Common myeloid progenitor, CD34-positive (primary cell): ENCODE measurements at regions not wholly inside any gene's neighbourhood (a gene's known extent, or its start where the extent isn't known, plus 50 kb on each side); places are given as distances from the start of the nearest gene placed in this dataset.
"Not testable (repeated sequence)": the region's sequence is repeated elsewhere in the genome, so short reads cannot be mapped to it uniquely, and the experiment has no call there.

ENCODE experiments used
- CTCF ChIA-PET: fragments of 350-600 bp; sonication (Branson Sonifier 250); formaldehyde crosslinking; loops from one replicate; lab custom pipeline; 2021; ENCODE audit warnings: antibody characterized with exemption; lab: Charles Lee
- POLR2A ChIA-PET: fragments of 350-600 bp; sonication (Branson Sonifier 250); formaldehyde crosslinking; loops from one replicate; lab custom pipeline; 2021; ENCODE audit warnings: antibody characterized with exemption; lab: Charles Lee
- DNase-seq, 3 donors: peaks; one replicate each; pipeline versions ENCODE4 v3.0.0 to v3.0.0-alpha.2; 2013
- H3K27ac ChIP-seq, 2 experiments: 1 replicate in 1 of 2; 2 replicates in 1 of 2; pipeline ENCODE4 v1.7.0; 2013; ENCODE audit warnings: inconsistent platforms in 2 of 2, low read length in 2 of 2, mild to moderate bottlenecking in 2 of 2, low read depth in 1 of 2, moderate library complexity in 1 of 2; ENCODE audit not compliant: severe bottlenecking in 2 of 2, insufficient read depth in 1 of 2, poor library complexity in 1 of 2
- H3K27me3 ChIP-seq, 5 experiments: replicated peaks in 2 of 5; 1 replicate in 3 of 5; 2 replicates in 2 of 5; pipeline versions ENCODE4 v1.6.1 to v1.7.0; 2013; ENCODE audit warnings: low read length in 4 of 5, mild to moderate bottlenecking in 2 of 5, moderate library complexity in 2 of 5, inconsistent platforms in 1 of 5; ENCODE audit not compliant: insufficient read depth in 5 of 5, control insufficient read depth in 4 of 5
- H3K36me3 ChIP-seq, 4 experiments: 1 replicate in 2 of 4; 2 replicates in 2 of 4; pipeline versions ENCODE4 v1.6.1 to v1.7.0; 2013; ENCODE audit warnings: low read length in 3 of 4, control low read depth in 1 of 4, mild to moderate bottlenecking in 1 of 4; ENCODE audit not compliant: control insufficient read depth in 4 of 4, insufficient read depth in 4 of 4
- H3K4me1 ChIP-seq, 4 experiments: 1 replicate in 3 of 4; 2 replicates in 1 of 4; pipeline versions ENCODE4 v1.6.1 to v1.7.1; 2013; ENCODE audit warnings: low read length in 3 of 4, mild to moderate bottlenecking in 3 of 4, control low read depth in 1 of 4, inconsistent platforms in 1 of 4, moderate library complexity in 1 of 4; ENCODE audit not compliant: control insufficient read depth in 4 of 4, insufficient read depth in 4 of 4; ENCODE audit errors: control extremely low read depth in 1 of 4
- H3K4me3 ChIP-seq, 7 experiments: 1 replicate in 4 of 7; 2 replicates in 3 of 7; pipeline versions ENCODE4 v1.5.1 to v1.7.0; 2013; ENCODE audit warnings: mild to moderate bottlenecking in 7 of 7, low read length in 6 of 7, moderate library complexity in 6 of 7, inconsistent platforms in 2 of 7, low read depth in 2 of 7, control low read depth in 1 of 7; ENCODE audit not compliant: insufficient read depth in 4 of 7, control insufficient read depth in 1 of 7; ENCODE audit errors: extremely low read depth in 1 of 7
- H3K9me3 ChIP-seq, 5 experiments: 1 replicate in 4 of 5; 2 replicates in 1 of 5; pipeline versions ENCODE4 v1.6.1 to v1.7.1; 2013; ENCODE audit warnings: low read length in 4 of 5, mild to moderate bottlenecking in 2 of 5, inconsistent platforms in 1 of 5, low read depth in 1 of 5, moderate library complexity in 1 of 5; ENCODE audit not compliant: control insufficient read depth in 4 of 5, insufficient read depth in 2 of 5; ENCODE audit errors: control extremely low read depth in 1 of 5
- WGBS: methylation state at CpG from one replicate; pipeline ENCODE4 v1.1.5; 2013; ENCODE audit not compliant: insufficient coverage; 5-methylcytosine and 5-hydroxymethylcytosine counted together

GRCh38 chr2:60353406-60353800 is 200.1 kb downstream of the BCL11A start:
- Histone ChIP-seq H3K9me3 (peaks cover 0 to 5% (median 0%) of the 10 kb centered on the region in 5 experiments), H3K4me3 (no peak overlapping the region), H3K27me3 (no peaks in the 10 kb centered on the region), H3K4me1 (peaks cover 6 to 34% (median 24%) of the 10 kb centered on the region in 4 experiments), H3K36me3 (no peaks in the 10 kb centered on the region), H3K27ac (no peak overlapping the region)
- no peak for DNase-seq
- ChIA-PET POLR2A (no interaction called here), CTCF (interaction anchor here (1.0 to 1.4 kb wide), 2 partner anchors 10 to 32 kb away, joined by 4 read pairs; no protein-coding TSS in a partner anchor)
- WGBS: 100% methylated on average over 5 of the region's 10 CpGs

DNA sequence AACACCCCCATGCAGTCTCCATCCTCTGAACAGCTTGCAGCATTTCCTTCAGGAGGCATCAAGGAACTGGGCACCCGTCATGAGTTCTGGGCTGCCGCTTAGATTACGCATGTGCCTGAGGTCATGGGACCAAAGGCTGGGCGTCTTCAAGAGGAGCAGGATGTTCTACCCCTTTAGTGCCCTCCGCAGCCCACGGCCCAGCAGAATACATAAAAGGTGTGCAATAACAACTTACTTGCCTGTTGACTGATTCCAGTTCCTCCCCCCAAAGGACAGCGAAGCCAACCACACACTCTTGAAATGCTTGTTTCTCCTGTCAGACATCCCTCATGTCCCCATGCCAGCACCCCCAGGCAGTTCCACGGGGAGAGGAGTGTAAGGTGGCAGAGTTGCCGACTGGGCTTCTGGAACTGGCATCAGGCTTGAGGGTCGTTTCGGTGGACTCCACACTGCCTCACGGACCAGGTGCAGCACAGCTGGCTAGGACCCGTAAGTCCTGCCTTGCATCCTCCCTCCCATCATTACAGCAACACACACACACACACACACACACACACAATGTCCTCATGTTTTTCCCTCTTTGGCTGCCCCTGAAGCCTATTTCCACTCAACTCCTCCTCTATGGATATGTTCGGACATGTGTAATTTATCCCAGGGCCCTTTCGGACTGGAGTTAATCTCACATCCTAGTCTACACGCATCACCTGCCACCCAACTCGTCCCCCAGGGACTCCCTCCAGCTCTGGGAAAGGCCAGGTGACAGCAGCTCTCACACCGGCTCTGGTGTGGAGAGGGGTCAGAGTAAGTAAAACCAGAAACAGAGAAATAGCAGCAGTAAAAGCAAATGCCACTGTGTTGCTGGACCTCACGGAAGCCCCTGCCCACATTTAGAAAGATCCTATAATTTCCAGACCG is 200.7 kb downstream of the BCL11A start:
- H3K36me3 ChIP-seq: no peaks in the 10 kb centered on the region
- H3K9me3 ChIP-seq: peaks cover 0 to 5% (median 0%) of the 10 kb centered on the region in 5 experiments
- H3K4me1 ChIP-seq: peaks cover 6 to 29% (median 21%) of the 10 kb centered on the region in 4 experiments
- no peaks in the 10 kb centered on the region for H3K27me3 ChIP-seq
- peak in 1 of 3 donors; percentile 22 for DNase-seq
- 98% methylated on average over 7 of the region's 20 CpGs for WGBS
- POLR2A ChIA-PET: no interaction called here
- CTCF ChIA-PET: interaction anchor here (1.0 to 1.4 kb wide), 2 partner anchors 11 to 31 kb away, joined by 4 read pairs; no protein-coding TSS in a partner anchor
- H3K4me3 ChIP-seq: no peak overlapping the region
- peak overlapping the region in 1 of 2 experiments; percentile 27 for H3K27ac ChIP-seq

DNA sequence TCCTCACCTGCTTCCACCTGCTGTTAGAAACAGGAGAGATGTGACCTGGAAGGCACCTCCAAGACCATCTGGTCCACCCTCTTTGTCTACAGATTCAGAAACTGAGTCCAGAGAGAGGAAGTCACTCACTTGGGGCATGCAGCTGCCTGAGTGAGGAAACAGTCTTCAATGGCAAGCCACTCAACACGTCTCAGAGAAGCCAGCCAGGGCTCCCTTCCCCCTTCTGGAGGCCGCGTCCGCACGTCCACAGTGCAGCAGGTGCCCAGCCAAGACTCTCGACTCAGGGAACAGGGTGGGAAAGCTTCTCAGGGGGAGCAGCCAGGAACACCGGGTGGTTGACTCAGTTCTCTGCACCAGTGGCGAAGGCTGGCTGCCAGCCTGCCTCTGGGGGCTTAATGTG is 201.7 kb downstream of the BCL11A start:
- DNase-seq: no peak
- ChIA-PET POLR2A (no interaction called here), CTCF (no interaction called here)
- H3K27me3 ChIP-seq: no peaks in the 10 kb centered on the region
- H3K27ac ChIP-seq: no peak overlapping the region
- no peak overlapping the region for H3K4me3 ChIP-seq
- H3K36me3 ChIP-seq: no peaks in the 10 kb centered on the region
- H3K9me3 ChIP-seq: peaks cover 0 to 7% (median 0%) of the 10 kb centered on the region in 5 experiments
- WGBS: 96% methylated on average over 7 of the region's 8 CpGs
- H3K4me1 ChIP-seq: peaks cover 6 to 24% (median 16%) of the 10 kb centered on the region in 4 experiments

DNA sequence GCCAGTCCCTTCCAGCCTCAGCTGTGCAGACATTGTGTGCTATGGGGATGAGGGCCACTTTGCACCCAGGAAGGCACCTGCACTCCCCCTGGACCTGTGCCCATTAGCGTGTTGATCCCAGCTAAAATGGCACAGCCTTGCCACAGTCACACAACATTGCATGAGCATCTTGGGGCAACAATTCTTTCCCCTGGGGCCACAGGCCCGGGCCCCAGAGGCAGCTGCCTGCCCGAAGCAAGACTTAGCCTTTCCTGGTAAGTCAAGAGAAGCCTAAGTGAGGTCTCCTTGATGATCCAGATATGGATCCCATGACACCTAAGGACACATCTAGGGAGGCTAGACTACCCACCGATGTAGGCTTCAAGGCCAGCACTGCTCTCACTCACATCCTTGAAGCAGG is 202.1 kb downstream of the BCL11A start:
- no peak overlapping the region for H3K27ac ChIP-seq
- CTCF ChIA-PET: no interaction called here
- peaks cover 6 to 19% (median 12%) of the 10 kb centered on the region in 4 experiments for H3K4me1 ChIP-seq
- POLR2A ChIA-PET: no interaction called here
- DNase-seq: no peak
- WGBS: 100% methylated on average over 4 of the region's 4 CpGs
- H3K4me3 ChIP-seq: no peak overlapping the region
- H3K36me3 ChIP-seq: no peaks in the 10 kb centered on the region
- H3K27me3 ChIP-seq: no peaks in the 10 kb centered on the region
- peaks cover 0 to 9% (median 0%) of the 10 kb centered on the region in 5 experiments for H3K9me3 ChIP-seq

GRCh38 chr2:60350791-60351190 is 202.7 kb downstream of the BCL11A start:
- Histone ChIP-seq H3K36me3 (no peaks in the 10 kb centered on the region), H3K4me3 (no peak overlapping the region), H3K27ac (no peak overlapping the region), H3K4me1 (peaks cover 5 to 15% (median 8%) of the 10 kb centered on the region in 4 experiments), H3K27me3 (no peaks in the 10 kb centered on the region), H3K9me3 (peaks cover 0 to 9% (median 0%) of the 10 kb centered on the region in 5 experiments)
- CTCF ChIA-PET: no interaction called here
- DNase-seq: peak in 1 of 3 donors; percentile 24
- WGBS: 51% methylated on average over 4 of the region's 4 CpGs
- POLR2A ChIA-PET: no interaction called here

DNA sequence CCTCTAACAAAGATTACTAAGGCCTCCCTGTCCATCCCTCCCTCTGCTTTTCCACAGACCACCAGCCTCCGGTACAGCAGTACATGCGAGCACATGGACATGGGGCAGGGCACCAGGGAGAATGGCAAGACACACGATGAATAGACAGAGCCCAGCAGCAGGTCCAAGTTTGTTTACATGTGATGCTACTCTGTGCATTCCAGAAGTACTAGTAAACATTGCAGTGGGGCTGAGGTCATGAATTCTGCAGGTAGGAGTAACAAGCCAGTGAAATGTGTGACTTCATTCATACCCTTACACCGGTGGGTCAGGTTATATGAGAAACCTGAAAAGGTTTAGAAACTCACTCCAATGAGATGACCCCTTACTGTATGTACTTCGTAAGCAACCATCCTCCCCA is 205.7 kb downstream of the BCL11A start:
- 98% methylated on average over 5 of the region's 5 CpGs for WGBS
- Histone ChIP-seq H3K27me3 (no peaks in the 10 kb centered on the region), H3K4me3 (no peak overlapping the region), H3K27ac (no peak overlapping the region), H3K36me3 (no peaks in the 10 kb centered on the region), H3K9me3 (peaks cover 0 to 3% (median 0%) of the 10 kb centered on the region in 5 experiments), H3K4me1 (peaks cover 0 to 8% (median 0%) of the 10 kb centered on the region in 4 experiments)
- ChIA-PET CTCF (no interaction called here), POLR2A (interaction anchor here (0.9 kb wide), 1 partner anchor 10 kb away, joined by 3 read pairs; no protein-coding TSS in a partner anchor)
- no peak for DNase-seq

DNA sequence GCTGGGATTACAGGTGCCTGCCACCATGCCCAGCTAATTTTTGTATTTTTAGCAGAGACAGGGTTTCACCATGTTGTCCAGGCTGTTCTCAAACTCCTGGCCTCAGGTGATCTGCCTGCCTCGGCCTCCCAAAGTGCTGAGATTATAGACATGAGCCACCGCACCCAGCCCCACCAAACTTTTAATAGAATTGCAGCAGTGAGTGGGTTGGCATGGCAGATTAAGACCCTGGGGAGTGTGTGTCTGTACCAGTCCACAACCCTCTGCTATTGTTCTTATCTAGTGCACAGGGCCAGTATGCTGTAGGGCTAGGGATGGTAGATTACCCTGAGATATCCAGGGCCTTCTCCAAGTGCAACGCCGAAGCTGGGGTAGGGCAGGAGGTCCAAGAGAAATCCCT is 211.0 kb downstream of the BCL11A start:
- H3K4me3 ChIP-seq, H3K9me3 ChIP-seq, H3K27ac ChIP-seq, DNase-seq, H3K36me3 ChIP-seq, POLR2A ChIA-PET, H3K27me3 ChIP-seq, H3K4me1 ChIP-seq: not testable (repeated sequence)
- WGBS: 96% methylated on average over 2 of the region's 4 CpGs
- CTCF ChIA-PET: interaction anchor here (1.3 kb wide), 1 partner anchor 11 kb away, joined by 3 read pairs; no protein-coding TSS in a partner anchor
